ENCODE measurements at regions not wholly inside any gene's neighbourhood (a gene's known extent, or its start where the extent isn't known, plus 50 kb on each side); places are given as distances from the start of the nearest gene placed in this dataset.

GRCh38 chr1:29754573-29755375, 518.5 kb downstream of the PTPRU start:
- no peak for TF ChIP-seq POLR2A (IDR thresholded peaks at IDR 0.05)
- TF ChIP-seq CTCF (IDR thresholded peaks at IDR 0.05), result no peak
- TF ChIP-seq EP300 (IDR thresholded peaks at IDR 0.05), result no peak
- TF ChIP-seq POLR2AphosphoS5 (IDR thresholded peaks at IDR 0.05), result no peak
- no peak for ATAC-seq
- 70% methylated on average over 3 to 7 of the region's 14 CpGs for WGBS, 2 donors (ENCODE audit: low coverage in 1 of 2)
- no peak overlapping the region for H3K4me3 ChIP-seq
- peaks cover 48% of the 10 kb centered on the region for H3K27me3 ChIP-seq
- no peak overlapping the region for H3K27ac ChIP-seq
- no peaks in the 10 kb centered on the region for H3K9me3 ChIP-seq
- no peaks in the 10 kb centered on the region for H3K4me1 ChIP-seq
- H3K36me3 ChIP-seq, result no peaks in the 10 kb centered on the region

- Histone ChIP-seq H3K27me3 (peaks cover 48% of the 10 kb centered on the region), H3K4me1 (no peaks in the 10 kb centered on the region), H3K9me3 (no peaks in the 10 kb centered on the region), H3K4me3 (no peak overlapping the region), H3K36me3 (no peaks in the 10 kb centered on the region), H3K27ac (no peak overlapping the region)
- WGBS, 2 donors (ENCODE audit: low coverage in 1 of 2), result 50 to 66% methylated on average over 1 to 2 of the region's 3 CpGs
- TF ChIP-seq POLR2AphosphoS5 (IDR thresholded peaks at IDR 0.05) (no peak), POLR2A (IDR thresholded peaks at IDR 0.05) (no peak), EP300 (IDR thresholded peaks at IDR 0.05) (no peak), CTCF (IDR thresholded peaks at IDR 0.05) (no peak)
- no peak for ATAC-seq
These were observed 517.6 kb downstream of the PTPRU start for GRCh38 chr1:29753771-29754572.

- H3K27me3 ChIP-seq, result peaks cover 47% of the 10 kb centered on the region
- no peaks in the 10 kb centered on the region for H3K4me1 ChIP-seq
- no peak overlapping the region for H3K27ac ChIP-seq
- H3K36me3 ChIP-seq, result no peaks in the 10 kb centered on the region
- H3K4me3 ChIP-seq, result no peak overlapping the region
- ATAC-seq, result no peak
- no CpG with 5 or more reads among the region's 1 CpG for WGBS, 2 donors (ENCODE audit: low coverage in 1 of 2)
- H3K9me3 ChIP-seq, result no peaks in the 10 kb centered on the region
- no peak for TF ChIP-seq POLR2A (IDR thresholded peaks at IDR 0.05)
- TF ChIP-seq POLR2AphosphoS5 (IDR thresholded peaks at IDR 0.05), result no peak
- no peak for TF ChIP-seq EP300 (IDR thresholded peaks at IDR 0.05)
These were observed 516.9 kb downstream of the PTPRU start for GRCh38 chr1:29753244-29753643.

- Histone ChIP-seq H3K36me3 (no peaks in the 10 kb centered on the region), H3K4me1 (no peaks in the 10 kb centered on the region), H3K27me3 (peaks cover 36% of the 10 kb centered on the region), H3K9me3 (no peaks in the 10 kb centered on the region), H3K27ac (no peak overlapping the region), H3K4me3 (no peak overlapping the region)
- ATAC-seq, result no peak
- no peak for TF ChIP-seq POLR2AphosphoS5 (IDR thresholded peaks at IDR 0.05)
- TF ChIP-seq POLR2A (IDR thresholded peaks at IDR 0.05), result no peak
- TF ChIP-seq EP300 (IDR thresholded peaks at IDR 0.05), result no peak
- TF ChIP-seq CTCF (IDR thresholded peaks at IDR 0.05), result no peak
- 9 to 27% methylated on average over 4 to 8 of the region's 8 CpGs for WGBS, 2 donors (ENCODE audit: low coverage in 1 of 2)
These were observed 515.8 kb downstream of the PTPRU start for GRCh38 chr1:29752141-29752540.

GRCh38 chr1:29749024-29749945, 513.0 kb downstream of the PTPRU start:
- Histone ChIP-seq H3K4me3 (no peak overlapping the region), H3K27me3 (peaks cover 39% of the 10 kb centered on the region), H3K4me1 (no peaks in the 10 kb centered on the region), H3K27ac (no peak overlapping the region), H3K36me3 (no peaks in the 10 kb centered on the region), H3K9me3 (no peaks in the 10 kb centered on the region)
- ATAC-seq, result no peak
- WGBS, 2 donors (ENCODE audit: low coverage in 1 of 2), result 54 to 64% methylated on average over 5 to 6 of the region's 6 CpGs
- TF ChIP-seq POLR2AphosphoS5 (IDR thresholded peaks at IDR 0.05) (no peak), POLR2A (IDR thresholded peaks at IDR 0.05) (no peak), EP300 (IDR thresholded peaks at IDR 0.05) (no peak), CTCF (IDR thresholded peaks at IDR 0.05) (no peak)
